HCT116 (cell line): ENCODE measurements at regions not wholly inside any gene's neighbourhood (a gene's known extent, or its start where the extent isn't known, plus 50 kb on each side); places are given as distances from the start of the nearest gene placed in this dataset.

Source experiments
- ATAC-seq: fragments of 200-7000 bp; cut with Tn5 transposase; 2 replicates; pipeline ENCODE4 v1.9.1; 2020; ENCODE audit warnings: mild to moderate bottlenecking, moderate library complexity
- BruUV-seq: library from RNA; stranded (reverse); fragments of 400-500 nt; replicated peaks from 2 replicates; lab custom pipeline; 2021; lab: Mats Ljungman, UMichigan
- CTCF ChIA-PET: fragments of 300-600 bp; sonication (Branson Sonifier 250); formaldehyde crosslinking; loops from one replicate; lab custom pipeline; 2021; ENCODE audit warnings: antibody characterized with exemption; lab: Charles Lee
- POLR2A ChIA-PET: fragments of 300-600, 350-600 bp; sonication (Branson Sonifier 250); formaldehyde crosslinking; loops from one replicate; lab custom pipeline; 2021; ENCODE audit warnings: antibody characterized with exemption; lab: Charles Lee
- RAD21 ChIA-PET, 2 experiments: fragments of 300-600 bp; sonication (Branson Sonifier 250); formaldehyde crosslinking; loops; one replicate each; lab custom pipeline; 2023; ENCODE audit warnings: low total read pairs in 2 of 2; ENCODE audit not compliant: uncharacterized antibody in 2 of 2, unreplicated experiment in 2 of 2, low non-redundant PET in 1 of 2; lab: Charles Lee
- DNase-seq: peaks from one replicate; pipeline ENCODE4 v3.0.0-alpha.2; 2010; ENCODE audit warnings: low read depth, low spot score
- H2AFZ ChIP-seq: fragments of 200-600 bp; shearing (Covaris generic), sonication (generic); 2 replicates; pipeline ENCODE4 v1.6.1; 2017; ENCODE audit warnings: low read depth, mixed run types, mixed read lengths, antibody characterized with exemption, low read length; ENCODE audit not compliant: poor library complexity, severe bottlenecking
- H3K27ac ChIP-seq: 2 replicates; pipeline ENCODE4 v1.5.1; 2012; ENCODE audit warnings: low read depth, low read length
- H3K27me3 ChIP-seq: fragments of 200-600 bp; sonication (generic); 2 replicates; pipeline ENCODE4 v1.6.1; 2016; ENCODE audit warnings: mixed run types, low read length, mixed read lengths; ENCODE audit not compliant: insufficient read depth
- H3K36me3 ChIP-seq, 2 experiments: fragments of 200-500 bp in 1 of 2; fragments of 200-600 bp in 1 of 2; sonication (Bioruptor generic) in 1 of 2; sonication (generic) in 1 of 2; 2 replicates each; pipeline versions ENCODE4 v1.5.1 to v1.6.1; 2014 to 2016; ENCODE audit warnings: low read length in 2 of 2, inconsistent platforms in 1 of 2, mixed read lengths in 1 of 2, mixed run types in 1 of 2; ENCODE audit not compliant: insufficient read depth in 2 of 2, control insufficient read depth in 1 of 2
- H3K4me1 ChIP-seq, 2 experiments: fragments of 200-600 bp in 1 of 2; sonication (generic) in 1 of 2; 2 replicates each; pipeline versions ENCODE4 v1.5.1 to v1.6.1; 2012 to 2017; ENCODE audit warnings: low read length in 2 of 2, inconsistent platforms in 1 of 2, mild to moderate bottlenecking in 1 of 2, mixed read lengths in 1 of 2, mixed run types in 1 of 2, moderate library complexity in 1 of 2; ENCODE audit not compliant: insufficient read depth in 2 of 2, control insufficient read depth in 1 of 2
- H3K4me2 ChIP-seq: fragments of 200-600 bp; sonication (generic); 2 replicates; pipeline ENCODE4 v1.6.1; 2017; ENCODE audit warnings: mixed run types, low read length, mixed read lengths
- H3K4me3 ChIP-seq, 2 experiments: fragments of 200-600 bp in 1 of 2; sonication (generic) in 1 of 2; replicated peaks in 1 of 2; 2 replicates each; pipeline ENCODE4 v1.5.1; 2011 to 2016; ENCODE audit warnings: low read length in 2 of 2, control low read depth in 1 of 2, low read depth in 1 of 2, mild to moderate bottlenecking in 1 of 2, mixed read lengths in 1 of 2, mixed run types in 1 of 2
- H3K79me2 ChIP-seq: fragments of 200-600 bp; sonication (generic); 2 replicates; pipeline ENCODE4 v1.6.1; 2017; ENCODE audit warnings: mild to moderate bottlenecking, mixed run types, low read length, moderate library complexity, mixed read lengths; ENCODE audit not compliant: insufficient read depth
- H3K9ac ChIP-seq: fragments of 200-600 bp; sonication (generic); 2 replicates; pipeline ENCODE4 v1.6.1; 2016; ENCODE audit warnings: low read length, mixed read lengths
- H3K9me2 ChIP-seq: fragments of 200-600 bp; sonication (generic), shearing (Covaris generic); 2 replicates; pipeline ENCODE4 v1.6.1; 2017; ENCODE audit warnings: mixed run types, mild to moderate bottlenecking, moderate library complexity; ENCODE audit not compliant: insufficient read depth
- H3K9me3 ChIP-seq, 2 experiments: fragments of 200-500 bp in 1 of 2; fragments of 200-600 bp in 1 of 2; sonication (Bioruptor generic) in 1 of 2; sonication (generic) in 1 of 2; 2 replicates each; pipeline ENCODE4 v1.6.1; 2014 to 2017; ENCODE audit warnings: low read length in 2 of 2, mixed read lengths in 2 of 2, inconsistent platforms in 1 of 2, low read depth in 1 of 2, mild to moderate bottlenecking in 1 of 2, mixed run types in 1 of 2, moderate library complexity in 1 of 2; ENCODE audit not compliant: control insufficient read depth in 1 of 2, insufficient read depth in 1 of 2
- H4K20me1 ChIP-seq: fragments of 200-600 bp; sonication (generic), shearing (Covaris generic); 2 replicates; pipeline ENCODE4 v1.6.1; 2017; ENCODE audit warnings: mixed run types, mild to moderate bottlenecking, moderate library complexity; ENCODE audit not compliant: insufficient read depth
- FOSL1 ChIP-seq: IDR thresholded peaks from 2 replicates; pipeline ENCODE4 v1.6.1; 2012; ENCODE audit warnings: low read depth
- MAX ChIP-seq: IDR thresholded peaks from 2 replicates; pipeline ENCODE4 v1.6.1; 2012
- POLR2AphosphoS5 ChIP-seq: IDR thresholded peaks from 2 replicates; pipeline ENCODE4 v1.6.1; 2011; ENCODE audit warnings: mild to moderate bottlenecking, low read depth, low read length, moderate library complexity
- RAD21 ChIP-seq: IDR thresholded peaks from 2 replicates; pipeline ENCODE4 v1.6.1; 2012; ENCODE audit warnings: low read depth, mild to moderate bottlenecking
- REST ChIP-seq: IDR thresholded peaks from 2 replicates; pipeline ENCODE4 v1.6.1; 2012; ENCODE audit warnings: low read depth
- intact Hi-C: fragments of 100-400 bp; cut with micrococcal nuclease; formaldehyde crosslinking; loops from 2 replicates; pipeline ENCODE4 v1.10.0; 2022
- TF ChIP-seq, protein P1 (sequence below), 3 experiments: fragments of 200-600 bp in 1 of 3; sonication (generic) in 1 of 3; IDR thresholded peaks in 2 of 3; conservative IDR thresholded peaks in 1 of 3; 2 replicates each; pipeline ENCODE4 v1.5.1; 2012 to 2017; ENCODE audit warnings: low read depth in 2 of 3, low read length in 2 of 3, antibody characterized with exemption in 1 of 3, borderline replicate concordance in 1 of 3, control low read depth in 1 of 3, mild to moderate bottlenecking in 1 of 3, mixed read lengths in 1 of 3, mixed run types in 1 of 3, moderate library complexity in 1 of 3; ENCODE audit not compliant: insufficient read depth in 1 of 3

- TF ChIP-seq REST (no peak), POLR2AphosphoS5 (no peak), FOSL1 (no peak)
These were observed 62.8 kb upstream of the STARD13 start (continued) for GRCh38 chr13:33348366-33348765.

DNA sequence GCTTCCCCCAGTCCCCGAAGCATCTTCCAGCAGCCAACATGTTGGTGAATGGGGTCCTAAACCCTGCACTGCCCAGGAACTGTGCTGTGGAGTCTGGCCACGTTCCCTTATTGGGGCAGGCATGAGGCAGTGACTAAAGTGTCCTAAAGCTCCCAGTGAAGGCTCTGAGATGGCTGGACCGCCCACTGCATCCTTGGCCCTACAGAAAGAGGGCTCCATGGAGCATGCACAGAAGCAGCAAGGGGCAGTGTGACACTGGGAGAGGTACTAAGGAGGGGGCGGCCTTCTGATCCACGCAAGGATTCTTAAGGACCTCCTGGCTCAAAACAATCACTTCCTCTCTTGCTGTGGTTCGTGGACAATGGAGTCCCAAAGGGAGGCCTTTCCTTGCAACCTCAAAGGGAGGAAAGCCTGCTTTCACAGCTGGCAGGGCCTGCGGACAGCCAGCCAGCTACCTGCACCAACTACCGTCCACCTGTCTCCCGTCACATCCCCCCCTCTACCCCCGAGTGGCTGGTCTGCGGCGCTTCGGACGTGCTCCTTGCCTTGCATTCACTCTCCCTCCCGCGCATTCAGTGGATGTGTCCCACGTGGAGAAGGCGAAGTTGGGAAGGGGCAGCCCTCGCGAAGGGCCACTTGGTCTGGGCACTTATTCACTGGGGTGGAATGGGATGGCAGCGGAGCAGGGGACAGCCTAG, 63.9 kb upstream of the STARD13 start:
- Histone ChIP-seq H3K9me3 (no peaks in the 10 kb centered on the region), H3K27me3 (no peaks in the 10 kb centered on the region), H3K4me3 (peak overlapping the region; percentile 53 to 79), H3K4me2 (peak overlapping the region; percentile 69), H3K27ac (peak overlapping the region; percentile 58; the same call in 1 of the 2 replicates), H2AFZ (peak overlapping the region; percentile 39), H3K9me2 (no peaks in the 10 kb centered on the region), H3K79me2 (no peaks in the 10 kb centered on the region), H4K20me1 (no peaks in the 10 kb centered on the region), H3K36me3 (no peaks in the 10 kb centered on the region), H3K4me1 (peaks cover 7 to 27% of the 10 kb centered on the region in 2 experiments; a peak in 3 of 4 replicates), H3K9ac (peak overlapping the region; percentile 70)
- BruUV-seq = no TSS peak
- no peak for DNase-seq
- ChIA-PET CTCF (interaction anchor here (1.2 kb wide), 1 partner anchor 144 kb away, joined by 3 read pairs; no protein-coding TSS in a partner anchor), RAD21 (no interaction called here), POLR2A (no interaction called here)
- TF ChIP-seq MAX (peak; percentile 29; the same call in 1 of the 2 replicates), RAD21 (no peak)
- TF ChIP-seq, protein P1, sequence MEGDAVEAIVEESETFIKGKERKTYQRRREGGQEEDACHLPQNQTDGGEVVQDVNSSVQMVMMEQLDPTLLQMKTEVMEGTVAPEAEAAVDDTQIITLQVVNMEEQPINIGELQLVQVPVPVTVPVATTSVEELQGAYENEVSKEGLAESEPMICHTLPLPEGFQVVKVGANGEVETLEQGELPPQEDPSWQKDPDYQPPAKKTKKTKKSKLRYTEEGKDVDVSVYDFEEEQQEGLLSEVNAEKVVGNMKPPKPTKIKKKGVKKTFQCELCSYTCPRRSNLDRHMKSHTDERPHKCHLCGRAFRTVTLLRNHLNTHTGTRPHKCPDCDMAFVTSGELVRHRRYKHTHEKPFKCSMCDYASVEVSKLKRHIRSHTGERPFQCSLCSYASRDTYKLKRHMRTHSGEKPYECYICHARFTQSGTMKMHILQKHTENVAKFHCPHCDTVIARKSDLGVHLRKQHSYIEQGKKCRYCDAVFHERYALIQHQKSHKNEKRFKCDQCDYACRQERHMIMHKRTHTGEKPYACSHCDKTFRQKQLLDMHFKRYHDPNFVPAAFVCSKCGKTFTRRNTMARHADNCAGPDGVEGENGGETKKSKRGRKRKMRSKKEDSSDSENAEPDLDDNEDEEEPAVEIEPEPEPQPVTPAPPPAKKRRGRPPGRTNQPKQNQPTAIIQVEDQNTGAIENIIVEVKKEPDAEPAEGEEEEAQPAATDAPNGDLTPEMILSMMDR (IDR thresholded peaks at IDR 0.05 in 2 of 3, conservative IDR thresholded peaks at IDR 0.05 in 1 of 3; ENCODE audit: borderline replicate concordance in 1 of 3, insufficient read depth in 1 of 3, low read depth in 2 of 3, low read length in 2 of 3) = peak in 1 of 3 experiments; percentile 16; a peak in 1 of 6 replicates
- ATAC-seq = peak; percentile 60
- intact Hi-C loops = no loop called here
